H1 (cell line): ENCODE measurements at regions not wholly inside any gene's neighbourhood (a gene's known extent, or its start where the extent isn't known, plus 50 kb on each side); places are given as distances from the start of the nearest gene placed in this dataset.

Experiments used
- CTCF ChIA-PET: fragments of 300-600 bp; sonication (Branson Sonifier 250); formaldehyde crosslinking; loops from one replicate; lab custom pipeline; 2021; ENCODE audit not compliant: partially characterized antibody; lab: Charles Lee
- POLR2A ChIA-PET: fragments of 300-600 bp; sonication (Branson Sonifier 250); formaldehyde crosslinking; loops from one replicate; lab custom pipeline; 2021; ENCODE audit warnings: inconsistent platforms; ENCODE audit not compliant: partially characterized antibody; lab: Charles Lee
- DNase-seq, 2 experiments: peaks; one replicate each; pipeline versions ENCODE4 v3.0.0 to v3.0.0-alpha.2; 2010 to 2022; ENCODE audit warnings: low spot score in 2 of 2, low read depth in 1 of 2, mixed read lengths in 1 of 2
- FAIRE-seq: peaks from 2 replicates; lab custom pipeline; 2011; peaks lifted over from hg19 to GRCh38; lab: Jason Lieb, UNC
- H2AFZ ChIP-seq: 2 replicates; pipeline ENCODE4 v1.8.1; 2012; ENCODE audit warnings: low read length, inconsistent platforms
- H2AK5ac ChIP-seq: 2 replicates; pipeline ENCODE4 v1.6.1; 2013; ENCODE audit warnings: low read depth, low read length
- H2BK120ac ChIP-seq: replicated peaks from 2 replicates; pipeline ENCODE3; 2013; ENCODE audit warnings: low read depth, low read length, inconsistent platforms
- H2BK12ac ChIP-seq: 2 replicates; pipeline ENCODE4 v1.6.1; 2013; ENCODE audit warnings: low read depth, low read length
- H2BK15ac ChIP-seq: 2 replicates; pipeline ENCODE4 v1.6.1; 2013; ENCODE audit warnings: low read length
- H2BK20ac ChIP-seq: 2 replicates; pipeline ENCODE4 v1.6.1; 2013; ENCODE audit warnings: low read length
- H2BK5ac ChIP-seq: 2 replicates; pipeline ENCODE4 v1.6.1; 2013; ENCODE audit warnings: low read depth, low read length
- H3K14ac ChIP-seq: 2 replicates; pipeline ENCODE4 v1.6.1; 2013; ENCODE audit warnings: inconsistent platforms; ENCODE audit not compliant: insufficient read length
- H3K18ac ChIP-seq: 2 replicates; pipeline ENCODE4 v1.6.1; 2013; ENCODE audit warnings: low read length; ENCODE audit errors: extremely low read depth
- H3K23ac ChIP-seq: 2 replicates; pipeline ENCODE4 v1.6.1; 2013; ENCODE audit warnings: inconsistent platforms; ENCODE audit not compliant: insufficient read length
- H3K23me2 ChIP-seq: 2 replicates; pipeline ENCODE4 v1.6.1; 2013; ENCODE audit warnings: low read depth, low read length
- H3K27ac ChIP-seq: 2 replicates; pipeline ENCODE4 v1.6.1; 2011; ENCODE audit warnings: low read depth, low read length, inconsistent platforms
- H3K27me3 ChIP-seq, 4 experiments: replicated peaks in 1 of 4; 1 replicate in 1 of 4; 2 replicates in 3 of 4; pipeline versions ENCODE4 v1.6.1 to v1.8.1; 2011 to 2013; ENCODE audit warnings: low read length in 3 of 4, mild to moderate bottlenecking in 3 of 4, inconsistent platforms in 2 of 4, mixed read lengths in 2 of 4, moderate library complexity in 1 of 4; ENCODE audit not compliant: control insufficient read depth in 3 of 4, insufficient read depth in 3 of 4; ENCODE audit errors: extremely low read depth in 1 of 4
- H3K36me3 ChIP-seq, 4 experiments: 2 replicates each; pipeline versions ENCODE4 v1.6.1 to v1.8.1; 2011 to 2013; ENCODE audit warnings: mild to moderate bottlenecking in 4 of 4, low read length in 3 of 4, moderate library complexity in 2 of 4, control low read depth in 1 of 4, inconsistent platforms in 1 of 4; ENCODE audit not compliant: insufficient read depth in 4 of 4, control insufficient read depth in 2 of 4
- H3K4ac ChIP-seq: replicated peaks from 2 replicates; pipeline ENCODE3; 2013; ENCODE audit warnings: low read length, low read depth, mixed read lengths, inconsistent platforms; ENCODE audit not compliant: insufficient read length
- H3K4me1 ChIP-seq, 4 experiments: replicated peaks in 1 of 4; 1 replicate in 1 of 4; 2 replicates in 3 of 4; pipeline versions ENCODE4 v1.6.1 to v1.8.1; 2011 to 2013; ENCODE audit warnings: low read length in 3 of 4, inconsistent platforms in 2 of 4, mixed read lengths in 1 of 4; ENCODE audit not compliant: insufficient read depth in 4 of 4, control insufficient read depth in 3 of 4
- H3K4me2 ChIP-seq, 2 experiments: 2 replicates each; pipeline versions ENCODE4 v1.6.1 to v1.8.1; 2011 to 2013; ENCODE audit warnings: low read depth in 2 of 2, low read length in 2 of 2, control low read depth in 1 of 2, inconsistent platforms in 1 of 2, mild to moderate bottlenecking in 1 of 2; ENCODE audit not compliant: insufficient read depth in 1 of 2
- H3K4me3 ChIP-seq, 4 experiments: fragments of 200-600, 300-600 bp in 1 of 4; sonication (generic), shearing (Covaris generic), sonication (Bioruptor Twin) in 1 of 4; 2 replicates each; pipeline versions ENCODE4 v1.5.1 to v1.8.1; 2011 to 2016; ENCODE audit warnings: low read length in 4 of 4, low read depth in 3 of 4, control low read depth in 2 of 4, inconsistent platforms in 2 of 4, mild to moderate bottlenecking in 2 of 4, mixed read lengths in 1 of 4, moderate library complexity in 1 of 4; ENCODE audit not compliant: insufficient read depth in 2 of 4; ENCODE audit errors: extremely low read depth in 1 of 4
- H3K56ac ChIP-seq: replicated peaks from 2 replicates; pipeline ENCODE3; 2013; ENCODE audit warnings: low read depth, mild to moderate bottlenecking, mixed read lengths, low read length, inconsistent platforms; ENCODE audit not compliant: insufficient read length
- H3K79me1 ChIP-seq: 2 replicates; pipeline ENCODE4 v1.6.1; 2013; ENCODE audit warnings: low read depth, low read length, control low read depth
- H3K79me2 ChIP-seq, 2 experiments: 2 replicates each; pipeline versions ENCODE4 v1.6.1 to v1.8.1; 2012 to 2013; ENCODE audit warnings: low read length in 2 of 2, mild to moderate bottlenecking in 2 of 2, inconsistent platforms in 1 of 2; ENCODE audit not compliant: insufficient read depth in 2 of 2, control insufficient read depth in 1 of 2
- H3K9ac ChIP-seq, 4 experiments: replicated peaks in 1 of 4; 1 replicate in 1 of 4; 2 replicates in 3 of 4; pipeline versions ENCODE4 v1.6.1 to v1.8.1; 2011 to 2013; ENCODE audit warnings: low read depth in 3 of 4, low read length in 3 of 4, control low read depth in 2 of 4, mild to moderate bottlenecking in 2 of 4, moderate library complexity in 2 of 4, inconsistent platforms in 1 of 4; ENCODE audit errors: extremely low read depth in 1 of 4
- H3K9me3 ChIP-seq, 2 experiments: 2 replicates each; pipeline versions ENCODE4 v1.6.1 to v1.8.1; 2012 to 2013; ENCODE audit warnings: mild to moderate bottlenecking in 2 of 2, moderate library complexity in 2 of 2, control low read depth in 1 of 2, inconsistent platforms in 1 of 2, low read depth in 1 of 2, low read length in 1 of 2, mixed read lengths in 1 of 2; ENCODE audit not compliant: insufficient read depth in 2 of 2
- H4K20me1 ChIP-seq, 2 experiments: replicated peaks in 1 of 2; 2 replicates each; pipeline versions ENCODE3 to v1.8.1; 2011 to 2013; ENCODE audit warnings: inconsistent platforms in 2 of 2, low read length in 2 of 2, mild to moderate bottlenecking in 1 of 2; ENCODE audit not compliant: insufficient read depth in 2 of 2, control insufficient read depth in 1 of 2
- H4K5ac ChIP-seq: 2 replicates; pipeline ENCODE4 v1.6.1; 2013; ENCODE audit warnings: low read length, low read depth, mixed read lengths, inconsistent platforms; ENCODE audit not compliant: insufficient read length
- H4K8ac ChIP-seq: 2 replicates; pipeline ENCODE4 v1.8.0; 2013; ENCODE audit warnings: mild to moderate bottlenecking, moderate library complexity, low read length, inconsistent platforms; ENCODE audit not compliant: insufficient read depth; ENCODE audit errors: extremely low read depth
- H4K91ac ChIP-seq: replicated peaks from 2 replicates; pipeline ENCODE3; 2013; ENCODE audit warnings: low read length, mixed read lengths, inconsistent platforms; ENCODE audit not compliant: insufficient read length
- CHD2 ChIP-seq: IDR thresholded peaks from 2 replicates; pipeline ENCODE4 v1.6.1; 2012; ENCODE audit warnings: low read length, improper control_type of control experiment
- EGR1 ChIP-seq: IDR thresholded peaks from 2 replicates; pipeline ENCODE4 v1.6.1; 2011; ENCODE audit warnings: low read depth, low read length, borderline replicate concordance
- EP300 ChIP-seq, 2 experiments: IDR thresholded peaks; 1 replicate in 1 of 2; 2 replicates in 1 of 2; pipeline ENCODE4 v1.6.1; 2011 to 2012; ENCODE audit warnings: low read depth in 2 of 2, low read length in 2 of 2, mild to moderate bottlenecking in 2 of 2, borderline replicate concordance in 1 of 2, inconsistent platforms in 1 of 2, moderate library complexity in 1 of 2
- MAFK ChIP-seq: IDR thresholded peaks from 2 replicates; pipeline ENCODE4 v1.6.1; 2012; ENCODE audit warnings: low read depth, mild to moderate bottlenecking, improper control_type of control experiment, low read length
- PHF8 ChIP-seq: fragments of 200-600 bp; sonication (generic); conservative IDR thresholded peaks from 2 replicates; pipeline ENCODE4 v1.7.1; 2012; ENCODE audit warnings: low read depth, mild to moderate bottlenecking, inconsistent platforms, low read length, moderate library complexity
- SAP30 ChIP-seq: fragments of 300-600 bp; sonication (generic); IDR thresholded peaks from 2 replicates; pipeline ENCODE4 v1.7.1; 2012; ENCODE audit warnings: low read length, moderate library complexity, mild to moderate bottlenecking, inconsistent platforms; ENCODE audit not compliant: insufficient read depth, insufficient replicate concordance
- SRF ChIP-seq: IDR thresholded peaks from 2 replicates; pipeline ENCODE4 v1.6.1; 2011; ENCODE audit warnings: mild to moderate bottlenecking, low read depth, low read length, moderate library complexity
- TAF1 ChIP-seq: IDR thresholded peaks from 2 replicates; pipeline ENCODE4 v1.6.1; 2011; ENCODE audit warnings: mild to moderate bottlenecking, low read depth, low read length
- WGBS, 2 experiments: shearing (Covaris generic) in 1 of 2; methylation state at CpG; one replicate each; pipeline versions ENCODE4 v1.1.6 to v1.1.7; 2013 to 2015; ENCODE audit warnings: low lambda C conversion rate in 2 of 2, mixed read lengths in 2 of 2, inconsistent platforms in 1 of 2, low coverage in 1 of 2, missing lambda C conversion rate in 1 of 2; ENCODE audit not compliant: insufficient replicate concordance in 2 of 2, insufficient coverage in 1 of 2, insufficient read length in 1 of 2; ENCODE audit errors: extremely low coverage in 1 of 2, missing lambda C conversion rate in 1 of 2; 5-methylcytosine and 5-hydroxymethylcytosine counted together
- TF ChIP-seq, protein P1 (sequence below): IDR thresholded peaks from 2 replicates; pipeline ENCODE4 v1.6.1; 2012; ENCODE audit warnings: inconsistent platforms

DNA sequence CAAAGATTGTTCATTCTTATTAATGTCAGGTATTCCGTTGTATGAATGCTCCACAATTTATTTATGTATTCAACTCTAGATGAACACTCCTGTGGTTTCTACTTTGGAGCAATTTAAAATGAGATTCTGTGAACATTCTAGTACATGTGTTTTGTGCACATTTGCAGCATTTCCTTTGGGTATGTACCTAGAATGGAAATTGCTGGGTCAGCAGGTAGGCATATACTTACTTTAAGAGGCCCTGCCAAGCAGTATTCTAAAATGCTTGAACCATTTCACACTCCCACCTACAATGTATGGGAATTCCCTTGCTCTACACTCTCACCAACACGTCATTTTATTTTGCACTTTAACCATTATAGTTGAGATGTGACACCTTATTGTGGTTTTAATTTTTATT, 59.4 kb upstream of the MAGEB2 start:
- no peak for DNase-seq
- H3K23me2 ChIP-seq = no peaks in the 10 kb centered on the region
- H4K5ac ChIP-seq = no peak overlapping the region
- no peak overlapping the region for H3K9ac ChIP-seq
- no peak overlapping the region for H3K56ac ChIP-seq
- no peaks in the 10 kb centered on the region for H3K27me3 ChIP-seq
- H3K79me2 ChIP-seq = no peaks in the 10 kb centered on the region
- H3K27ac ChIP-seq = no peak overlapping the region
- no peaks in the 10 kb centered on the region for H3K79me1 ChIP-seq
- no peak overlapping the region for H4K91ac ChIP-seq
- no peak overlapping the region for H2BK20ac ChIP-seq
- H2BK120ac ChIP-seq = no peak overlapping the region
- FAIRE-seq = no peak
- H4K8ac ChIP-seq = no peak overlapping the region
- ChIA-PET CTCF (interaction anchor here (0.9 kb wide), 1 partner anchor 153 kb away, joined by 3 read pairs; the partner anchor contains the start of gene NR0B1), POLR2A (no interaction called here)
- no peak overlapping the region for H3K14ac ChIP-seq
- no peak overlapping the region for H3K4me3 ChIP-seq
- H3K4ac ChIP-seq = no peak overlapping the region
- no peak overlapping the region for H2BK12ac ChIP-seq
- H2AFZ ChIP-seq = no peak overlapping the region
- no peak overlapping the region for H2BK5ac ChIP-seq
- no peaks in the 10 kb centered on the region for H4K20me1 ChIP-seq
- no peak overlapping the region for H2AK5ac ChIP-seq
- H3K23ac ChIP-seq = no peak overlapping the region
- H3K36me3 ChIP-seq = no peaks in the 10 kb centered on the region
- H3K4me2 ChIP-seq = no peak overlapping the region
- H3K9me3 ChIP-seq = no peaks in the 10 kb centered on the region
- H3K4me1 ChIP-seq = peaks cover 0 to 6% (median 0%) of the 10 kb centered on the region in 4 experiments; a peak in 1 of 7 replicates
- 90% methylated on average over 1 of the region's 2 CpGs; no CpG with 5 or more reads in 1 of the 2 experiments for WGBS, 2 experiments
- no peak overlapping the region for H3K18ac ChIP-seq
- no peak overlapping the region for H2BK15ac ChIP-seq
- TF ChIP-seq PHF8 (no peak), SRF (no peak), EGR1 (no peak), EP300 (IDR thresholded peaks at IDR 0.05; ENCODE audit: borderline replicate concordance in 1 of 2, low read depth in 2 of 2, low read length in 2 of 2) (no peak), MAFK (no peak), SAP30 (no peak), TAF1 (no peak), CHD2 (no peak)
- TF ChIP-seq, protein P1, sequence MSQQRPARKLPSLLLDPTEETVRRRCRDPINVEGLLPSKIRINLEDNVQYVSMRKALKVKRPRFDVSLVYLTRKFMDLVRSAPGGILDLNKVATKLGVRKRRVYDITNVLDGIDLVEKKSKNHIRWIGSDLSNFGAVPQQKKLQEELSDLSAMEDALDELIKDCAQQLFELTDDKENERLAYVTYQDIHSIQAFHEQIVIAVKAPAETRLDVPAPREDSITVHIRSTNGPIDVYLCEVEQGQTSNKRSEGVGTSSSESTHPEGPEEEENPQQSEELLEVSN = no peak
